GM12878 (cell line): ENCODE measurements at regions not wholly inside any gene's neighbourhood (a gene's known extent, or its start where the extent isn't known, plus 50 kb on each side); places are given as distances from the start of the nearest gene placed in this dataset.

ENCODE experiments used
- ATF2 ChIP-seq: IDR thresholded peaks from 2 replicates; pipeline ENCODE4 v1.6.1; 2012; ENCODE audit warnings: low read length, inconsistent platforms
- CHD2 ChIP-seq: IDR thresholded peaks from 2 replicates; pipeline ENCODE4 v1.6.1; 2011; ENCODE audit warnings: low read depth, low read length, improper control_type of control experiment, borderline replicate concordance
- EGR1 ChIP-seq, 2 experiments: IDR thresholded peaks; 1 replicate in 1 of 2; 2 replicates in 1 of 2; pipeline ENCODE4 v1.6.1; 2011 to 2012; ENCODE audit warnings: low read depth in 2 of 2, low read length in 2 of 2, borderline replicate concordance in 1 of 2, mild to moderate bottlenecking in 1 of 2, moderate library complexity in 1 of 2
- EP300 ChIP-seq, 2 experiments: fragments of 150-350 bp in 1 of 2; IDR thresholded peaks; 2 replicates each; pipeline ENCODE4 v1.6.1; 2011 to 2012; ENCODE audit warnings: low read depth in 2 of 2, low read length in 2 of 2, borderline replicate concordance in 1 of 2, improper control_type of control experiment in 1 of 2, inconsistent platforms in 1 of 2; ENCODE audit not compliant: control insufficient read depth in 1 of 2
- EZH2 ChIP-seq: IDR thresholded peaks from 2 replicates; pipeline ENCODE4 v1.6.1; 2012; ENCODE audit warnings: low read depth, mild to moderate bottlenecking, control low read depth, inconsistent platforms, low read length, borderline replicate concordance; ENCODE audit not compliant: control insufficient read depth
- FOXM1 ChIP-seq: IDR thresholded peaks from 2 replicates; pipeline ENCODE4 v1.6.1; 2012; ENCODE audit warnings: low read depth, mild to moderate bottlenecking, inconsistent platforms, low read length, moderate library complexity
- POLR2A ChIP-seq: IDR thresholded peaks from 2 replicates; pipeline ENCODE4 v1.6.1; 2011; ENCODE audit warnings: low read depth, mild to moderate bottlenecking, low read length
- POLR2AphosphoS2 ChIP-seq: IDR thresholded peaks from 2 replicates; pipeline ENCODE4 v1.6.1; 2011; ENCODE audit warnings: low read depth, mild to moderate bottlenecking, low read length, improper control_type of control experiment, moderate library complexity
- POLR2AphosphoS5 ChIP-seq: IDR thresholded peaks from 2 replicates; pipeline ENCODE4 v1.6.1; 2011; ENCODE audit warnings: mild to moderate bottlenecking, low read length, inconsistent platforms
- RAD21 ChIP-seq: IDR thresholded peaks from 2 replicates; pipeline ENCODE4 v1.6.1; 2011; ENCODE audit warnings: mild to moderate bottlenecking, low read depth, low read length, moderate library complexity; ENCODE audit not compliant: insufficient read depth
- RFX5 ChIP-seq: IDR thresholded peaks from 2 replicates; pipeline ENCODE4 v1.6.1; 2011; ENCODE audit warnings: low read depth, low read length, improper control_type of control experiment
- STAT1 ChIP-seq: fragments of 450-650 bp; conservative IDR thresholded peaks from 2 replicates; pipeline ENCODE4 v1.6.1; 2014; ENCODE audit warnings: antibody characterized with exemption, mild to moderate bottlenecking
- TCF12 ChIP-seq: IDR thresholded peaks from 2 replicates; pipeline ENCODE4 v1.6.1; 2011; ENCODE audit warnings: low read depth, mild to moderate bottlenecking, low read length
- ZNF207 ChIP-seq: fragments of 450-650 bp; IDR thresholded peaks from 2 replicates; pipeline ENCODE4 v1.6.1; 2014; ENCODE audit warnings: antibody characterized with exemption, mild to moderate bottlenecking, borderline replicate concordance

GRCh38 chr6:156430386-156430785 is 346.8 kb upstream of the ARID1B start:
- no peak for TF ChIP-seq POLR2AphosphoS5
- TF ChIP-seq EGR1 (IDR thresholded peaks at IDR 0.05; ENCODE audit: borderline replicate concordance in 1 of 2, low read depth in 2 of 2, low read length in 2 of 2) = no peak
- no peak for TF ChIP-seq EP300 (IDR thresholded peaks at IDR 0.05; ENCODE audit: borderline replicate concordance in 1 of 2, control insufficient read depth in 1 of 2, low read depth in 2 of 2, low read length in 2 of 2)
- no peak for TF ChIP-seq POLR2A
- no peak for TF ChIP-seq ZNF207
- no peak for TF ChIP-seq TCF12
- TF ChIP-seq STAT1 = no peak
- no peak for TF ChIP-seq FOXM1
- TF ChIP-seq CHD2 = no peak
- no peak for TF ChIP-seq RAD21
- no peak for TF ChIP-seq RFX5
- no peak for TF ChIP-seq EZH2
- TF ChIP-seq POLR2AphosphoS2 = no peak
- TF ChIP-seq ATF2 = no peak
